Colon (tissue), 2 donors: ENCODE measurements at regions not wholly inside any gene's neighbourhood (a gene's known extent, or its start where the extent isn't known, plus 50 kb on each side); places are given as distances from the start of the nearest gene placed in this dataset.
A peak's percentile ranks its signal among the peaks of the same experiment; 100 is the strongest.
"Not testable (repeated sequence)": the region's sequence is repeated elsewhere in the genome, so short reads cannot be mapped to it uniquely, and the experiment has no call there.

Experiments
- FAIRE-seq: peaks from 2 replicates; lab custom pipeline; 2012; peaks lifted over from hg19 to GRCh38; lab: Jason Lieb, UNC
- donor health status: control.
- donor health status: control.

GRCh38 chrX:117843749-117844148, 272.9 kb downstream of the KLHL13 start:
- peak; percentile 87 for FAIRE-seq

GRCh38 chrX:117840645-117841044, 276.0 kb downstream of the KLHL13 start:
- FAIRE-seq = no peak

GRCh38 chrX:117839544-117839943, 277.1 kb downstream of the KLHL13 start:
- no peak for FAIRE-seq

GRCh38 chrX:117838581-117839331, 277.9 kb downstream of the KLHL13 start:
- FAIRE-seq = no peak

GRCh38 chrX:117835034-117835433, 281.6 kb downstream of the KLHL13 start:
- FAIRE-seq = no peak

GRCh38 chrX:117834076-117834475, 282.5 kb downstream of the KLHL13 start:
- peak; percentile 28 for FAIRE-seq

DNA sequence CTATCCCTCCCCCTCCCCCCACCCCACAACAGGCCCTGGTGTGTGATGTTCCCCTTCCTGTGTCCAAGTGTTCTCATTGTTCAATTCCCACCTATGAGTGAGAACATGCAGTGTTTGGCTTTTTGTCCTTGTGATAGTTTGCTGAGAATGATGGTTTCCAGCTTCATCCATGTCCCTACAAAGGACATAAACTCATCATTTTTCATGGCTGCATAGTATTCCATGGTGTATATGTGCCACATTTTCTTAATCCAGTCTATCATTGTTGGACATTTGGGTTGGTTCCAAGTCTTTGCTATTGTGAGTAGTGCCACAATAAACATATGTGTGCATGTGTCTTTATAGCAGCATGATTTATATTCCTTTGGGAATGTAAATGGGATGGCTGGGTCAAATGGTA, 295.1 kb downstream of the KLHL13 start:
- not testable (repeated sequence) for FAIRE-seq

DNA sequence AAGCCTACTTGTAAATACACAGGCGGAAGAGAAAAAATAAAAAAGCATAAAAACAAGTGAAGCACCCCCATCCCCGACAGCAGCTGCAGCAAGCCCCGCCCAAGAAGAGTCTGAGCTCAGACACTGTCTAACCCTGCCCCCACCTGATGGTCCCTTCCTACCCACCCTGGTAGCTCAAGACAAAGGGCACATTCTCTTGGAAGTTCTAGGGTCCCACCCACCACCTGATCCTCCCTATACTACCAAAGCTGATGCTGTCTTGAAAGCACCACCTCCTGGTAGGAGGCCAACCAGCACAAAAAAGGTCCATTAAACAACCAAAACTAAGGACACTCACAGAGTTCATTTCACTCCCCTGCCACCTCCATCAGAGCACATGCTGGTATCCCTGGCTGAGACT, 308.2 kb downstream of the KLHL13 start:
- FAIRE-seq = no peak

- FAIRE-seq = no peak
Measured at GRCh38 chrX:117803463-117803862, 313.1 kb downstream of the KLHL13 start.

DNA sequence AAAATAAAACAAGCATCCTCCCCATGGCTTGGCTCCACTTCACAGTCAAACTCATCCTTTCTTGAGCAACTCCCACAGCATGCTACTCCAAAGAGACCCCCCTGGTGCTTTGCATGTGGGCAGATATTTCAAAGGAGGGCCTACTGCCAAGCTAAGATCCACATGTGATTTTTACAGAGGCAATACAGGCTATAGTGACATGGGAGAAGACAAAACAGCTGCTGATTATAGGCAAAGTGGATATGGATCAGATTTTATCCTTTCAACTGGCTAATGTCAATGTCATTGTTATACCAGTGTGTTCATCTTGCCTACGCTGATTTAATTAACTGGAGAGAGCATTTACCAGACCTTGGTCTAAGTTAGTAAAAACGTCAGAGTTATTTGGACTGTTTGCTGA, 328.3 kb downstream of the KLHL13 start:
- FAIRE-seq = no peak

DNA sequence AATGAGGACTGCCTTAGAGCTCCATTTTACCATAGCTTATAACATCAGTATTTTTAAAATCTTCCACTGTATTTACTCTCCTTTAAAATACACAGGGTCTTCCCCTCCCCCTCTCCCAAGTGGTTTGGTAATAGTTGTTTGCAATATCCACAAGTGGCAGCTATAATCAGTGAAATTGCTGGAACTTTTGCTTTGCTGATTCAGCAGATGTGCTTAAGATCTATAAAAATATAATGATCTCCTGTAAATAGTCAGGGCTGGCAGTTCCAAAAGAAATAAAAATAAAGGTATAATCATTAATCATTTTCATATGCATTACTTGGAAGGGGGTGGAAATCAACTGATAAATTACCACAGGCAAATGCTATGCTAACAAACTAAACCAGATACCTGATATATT, 345.2 kb downstream of the KLHL13 start:
- FAIRE-seq = no peak

DNA sequence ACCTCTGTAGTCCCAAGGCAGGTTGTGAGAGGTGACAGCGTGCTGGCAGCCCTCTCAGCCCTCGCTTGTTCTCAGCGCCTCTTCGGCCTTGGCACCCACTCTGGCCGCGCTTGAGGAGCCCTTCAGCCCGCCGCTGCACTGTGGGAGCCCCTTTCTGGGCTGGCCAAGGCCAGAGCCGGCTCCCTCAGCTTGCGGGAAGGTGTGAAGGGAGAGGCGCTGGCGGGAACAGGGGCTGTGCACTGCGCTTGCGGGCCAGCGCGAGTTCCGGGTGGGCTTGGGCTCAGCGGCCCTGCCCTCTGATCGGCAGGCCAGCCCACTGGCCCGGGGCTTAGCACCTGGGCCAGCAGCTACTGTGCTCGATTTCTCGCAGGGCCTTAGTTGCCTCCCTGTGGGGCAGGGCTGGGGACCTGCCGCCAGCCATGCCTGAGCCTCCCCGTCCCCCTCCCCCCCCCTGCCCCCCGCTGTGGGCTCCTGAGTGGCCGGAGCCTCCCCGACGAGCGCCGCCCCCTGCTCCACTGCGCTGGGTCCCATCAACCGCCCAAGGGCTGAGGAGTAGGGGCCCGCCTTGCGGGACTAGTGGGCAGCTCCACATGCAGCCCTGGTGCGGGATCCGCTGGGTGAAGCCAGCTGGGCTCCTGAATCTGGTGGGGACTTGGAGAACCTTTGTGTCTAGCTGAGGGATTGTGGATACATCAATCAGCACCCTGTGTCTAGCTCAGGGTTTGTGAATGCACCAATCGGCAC, 347.6 kb downstream of the KLHL13 start:
- no peak for FAIRE-seq

DNA sequence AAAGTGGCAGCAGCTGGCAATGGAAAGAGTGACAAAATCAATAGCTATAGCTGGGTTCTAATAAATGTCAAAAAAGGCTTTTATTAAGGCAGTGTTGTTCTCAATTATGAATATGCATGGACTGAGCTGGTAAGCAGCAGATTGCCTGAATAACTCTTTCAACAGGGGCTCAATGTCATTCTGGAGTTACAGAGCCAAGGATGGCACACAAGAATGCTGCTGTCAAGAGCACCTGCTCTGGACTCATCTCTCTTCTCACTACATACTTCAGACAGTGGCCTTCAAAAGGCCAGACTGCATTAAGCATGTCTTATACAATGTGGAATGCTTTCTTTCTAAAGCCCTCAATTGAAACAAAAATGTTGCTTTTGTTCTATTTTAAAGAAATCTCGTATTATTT, 351.4 kb downstream of the KLHL13 start:
- no peak for FAIRE-seq

DNA sequence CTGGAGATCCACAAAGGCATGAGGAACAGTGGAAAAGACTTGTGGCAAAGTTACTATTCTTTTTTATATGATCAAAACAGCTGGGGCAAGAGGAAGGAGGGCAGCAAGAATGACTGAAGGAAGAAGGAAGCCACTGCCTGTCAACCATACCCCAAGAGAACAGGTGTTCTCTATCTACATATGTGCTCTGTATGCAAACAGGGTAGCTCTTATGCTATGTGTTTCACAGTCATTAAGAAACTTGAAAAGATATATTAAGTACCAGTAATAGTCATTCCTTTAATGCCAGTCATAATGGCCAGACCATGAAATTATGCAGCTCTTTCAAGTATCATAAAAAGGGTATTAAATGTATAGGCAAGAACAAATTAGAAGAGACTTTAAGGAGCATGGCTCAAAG, 363.9 kb downstream of the KLHL13 start:
- no peak for FAIRE-seq

- no peak for FAIRE-seq
Measured at GRCh38 chrX:117751155-117751554, 365.5 kb downstream of the KLHL13 start.

- no peak for FAIRE-seq
Measured at GRCh38 chrX:117744958-117745357, 371.7 kb downstream of the KLHL13 start.

GRCh38 chrX:117743469-117744251, 372.9 kb downstream of the KLHL13 start:
- FAIRE-seq = no peak

DNA sequence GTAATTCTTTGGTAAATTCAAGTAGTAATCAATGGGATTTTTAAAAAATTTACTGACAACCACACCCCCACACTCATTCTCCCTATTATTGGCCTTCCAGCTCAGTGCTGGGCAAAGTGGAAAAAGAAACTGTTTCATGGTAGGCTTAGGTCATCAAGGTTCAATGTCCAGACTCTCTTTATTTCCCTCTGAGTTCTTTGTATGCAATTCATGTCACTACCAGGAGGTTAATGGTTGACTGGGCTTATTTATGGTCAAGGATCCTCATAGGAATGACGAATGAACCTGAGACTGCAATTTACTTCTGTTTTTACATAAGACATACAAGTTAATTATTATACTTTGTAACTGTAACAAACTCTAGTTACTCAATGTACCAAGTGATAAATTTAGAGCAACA, 403.2 kb downstream of the KLHL13 start:
- FAIRE-seq = peak; percentile 98

GRCh38 chrX:117711782-117712181, 404.8 kb downstream of the KLHL13 start:
- no peak for FAIRE-seq

DNA sequence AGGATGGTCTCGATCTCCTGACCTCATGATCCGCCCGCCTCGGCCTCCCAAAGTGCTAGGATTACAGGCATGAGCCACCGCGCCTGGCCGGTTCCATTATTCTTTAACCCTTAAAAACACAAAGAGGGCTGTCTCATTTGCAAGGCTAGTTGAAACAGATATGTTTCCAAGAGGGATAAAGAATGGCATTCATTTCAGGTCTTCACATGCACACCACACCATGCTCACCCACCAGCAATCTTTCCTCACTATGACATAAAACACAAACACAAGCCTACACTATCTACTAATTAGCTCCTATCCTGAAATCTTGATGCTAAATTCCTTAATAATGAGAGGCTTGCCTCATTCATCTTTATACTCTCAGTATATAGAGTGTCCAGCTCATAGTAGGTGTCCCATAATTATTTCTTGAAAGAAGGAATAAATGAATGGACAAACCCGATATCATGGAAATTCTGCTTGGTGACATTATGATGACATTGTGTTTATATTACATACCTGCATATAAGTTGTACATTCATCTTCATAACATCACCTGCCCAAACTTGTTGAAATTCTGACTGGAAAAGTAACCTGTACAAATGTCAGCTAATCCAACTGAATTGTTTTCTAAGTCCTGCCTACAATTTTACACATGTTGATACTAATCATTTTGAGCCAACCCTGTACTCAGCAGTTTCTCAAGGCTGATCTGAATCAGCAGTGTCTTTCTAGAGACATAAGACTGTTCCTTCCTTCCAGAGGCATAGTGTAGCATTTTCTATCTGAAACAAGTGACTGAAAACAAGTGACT, 408.5 kb downstream of the KLHL13 start:
- peak; percentile 83 for FAIRE-seq

GRCh38 chrX:117701050-117701449, 415.6 kb downstream of the KLHL13 start:
- FAIRE-seq = peak; percentile 73

GRCh38 chrX:117689956-117690355, 426.7 kb downstream of the KLHL13 start:
- no peak for FAIRE-seq
